ENCODE measurements at regions not wholly inside any gene's neighbourhood (a gene's known extent, or its start where the extent isn't known, plus 50 kb on each side); places are given as distances from the start of the nearest gene placed in this dataset.

DNA sequence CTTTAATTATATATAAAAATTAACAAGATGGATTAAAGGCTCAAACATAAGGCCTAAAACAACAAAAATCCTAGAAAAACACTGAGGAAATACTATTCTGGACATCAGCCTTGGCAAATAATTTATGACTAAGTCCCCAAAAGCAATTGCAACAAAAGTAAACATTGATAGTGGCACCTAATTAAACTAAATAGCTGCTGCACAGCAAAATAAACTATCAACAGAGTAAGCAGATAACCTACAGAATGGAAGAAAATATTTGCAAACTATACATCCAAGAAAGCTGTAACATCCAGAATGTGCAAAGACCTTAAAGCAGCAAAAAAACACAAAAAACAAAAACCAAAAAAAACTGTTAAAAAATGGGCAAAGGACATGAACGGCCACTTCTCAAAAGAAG, 384.0 kb upstream of the SEMA3D start:
- Mint-ChIP-seq H3K36me3 (ENCODE audit: insufficient read depth, unreplicated experiment) (no peaks in the 10 kb centered on the region), H3K4me1 (ENCODE audit: insufficient read depth, unreplicated experiment) (no peaks in the 10 kb centered on the region), H3K4me3 (ENCODE audit: unreplicated experiment) (no peak overlapping the region), H3K27me3 (ENCODE audit: insufficient read depth, unreplicated experiment) (peaks cover 63% of the 10 kb centered on the region), H3K27ac (ENCODE audit: low read depth, unreplicated experiment) (no peak overlapping the region), H3K9me3 (ENCODE audit: unreplicated experiment) (no peaks in the 10 kb centered on the region)
- intact Hi-C loops (cut with micrococcal nuclease) = no loop called here
- DNase-seq (ENCODE audit: unreplicated experiment) = no peak
- BruUV-seq (replicated peaks) = no TSS peak
- ChIA-PET CTCF (no interaction called here), POLR2A (no interaction called here)
- TF ChIP-seq, protein P1, sequence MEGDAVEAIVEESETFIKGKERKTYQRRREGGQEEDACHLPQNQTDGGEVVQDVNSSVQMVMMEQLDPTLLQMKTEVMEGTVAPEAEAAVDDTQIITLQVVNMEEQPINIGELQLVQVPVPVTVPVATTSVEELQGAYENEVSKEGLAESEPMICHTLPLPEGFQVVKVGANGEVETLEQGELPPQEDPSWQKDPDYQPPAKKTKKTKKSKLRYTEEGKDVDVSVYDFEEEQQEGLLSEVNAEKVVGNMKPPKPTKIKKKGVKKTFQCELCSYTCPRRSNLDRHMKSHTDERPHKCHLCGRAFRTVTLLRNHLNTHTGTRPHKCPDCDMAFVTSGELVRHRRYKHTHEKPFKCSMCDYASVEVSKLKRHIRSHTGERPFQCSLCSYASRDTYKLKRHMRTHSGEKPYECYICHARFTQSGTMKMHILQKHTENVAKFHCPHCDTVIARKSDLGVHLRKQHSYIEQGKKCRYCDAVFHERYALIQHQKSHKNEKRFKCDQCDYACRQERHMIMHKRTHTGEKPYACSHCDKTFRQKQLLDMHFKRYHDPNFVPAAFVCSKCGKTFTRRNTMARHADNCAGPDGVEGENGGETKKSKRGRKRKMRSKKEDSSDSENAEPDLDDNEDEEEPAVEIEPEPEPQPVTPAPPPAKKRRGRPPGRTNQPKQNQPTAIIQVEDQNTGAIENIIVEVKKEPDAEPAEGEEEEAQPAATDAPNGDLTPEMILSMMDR (IDR thresholded peaks at IDR 0.05; ENCODE audit: unreplicated experiment) = no peak

- H3K36me3 Mint-ChIP-seq (ENCODE audit: insufficient read depth, unreplicated experiment) = no peaks in the 10 kb centered on the region
- intact Hi-C loops (cut with micrococcal nuclease) = no loop called here
- TF ChIP-seq, protein P1 (IDR thresholded peaks at IDR 0.05; ENCODE audit: unreplicated experiment) = no peak
- no peaks in the 10 kb centered on the region for H3K9me3 Mint-ChIP-seq (ENCODE audit: unreplicated experiment)
- POLR2A ChIA-PET = no interaction called here
- no peak overlapping the region for H3K4me3 Mint-ChIP-seq (ENCODE audit: unreplicated experiment)
- BruUV-seq (replicated peaks) = no TSS peak
- no peaks in the 10 kb centered on the region for H3K4me1 Mint-ChIP-seq (ENCODE audit: insufficient read depth, unreplicated experiment)
- H3K27me3 Mint-ChIP-seq (ENCODE audit: insufficient read depth, unreplicated experiment) = peaks cover 55% of the 10 kb centered on the region
- H3K27ac Mint-ChIP-seq (ENCODE audit: low read depth, unreplicated experiment) = no peak overlapping the region
- DNase-seq (ENCODE audit: unreplicated experiment) = no peak
- CTCF ChIA-PET = interaction anchor here (1.0 to 1.5 kb wide), 2 partner anchors 12 to 181 kb away, joined by 3 read pairs; no protein-coding TSS in a partner anchor
Measured at GRCh38 chr7:85567983-85568382, 381.1 kb upstream of the SEMA3D start.

DNA sequence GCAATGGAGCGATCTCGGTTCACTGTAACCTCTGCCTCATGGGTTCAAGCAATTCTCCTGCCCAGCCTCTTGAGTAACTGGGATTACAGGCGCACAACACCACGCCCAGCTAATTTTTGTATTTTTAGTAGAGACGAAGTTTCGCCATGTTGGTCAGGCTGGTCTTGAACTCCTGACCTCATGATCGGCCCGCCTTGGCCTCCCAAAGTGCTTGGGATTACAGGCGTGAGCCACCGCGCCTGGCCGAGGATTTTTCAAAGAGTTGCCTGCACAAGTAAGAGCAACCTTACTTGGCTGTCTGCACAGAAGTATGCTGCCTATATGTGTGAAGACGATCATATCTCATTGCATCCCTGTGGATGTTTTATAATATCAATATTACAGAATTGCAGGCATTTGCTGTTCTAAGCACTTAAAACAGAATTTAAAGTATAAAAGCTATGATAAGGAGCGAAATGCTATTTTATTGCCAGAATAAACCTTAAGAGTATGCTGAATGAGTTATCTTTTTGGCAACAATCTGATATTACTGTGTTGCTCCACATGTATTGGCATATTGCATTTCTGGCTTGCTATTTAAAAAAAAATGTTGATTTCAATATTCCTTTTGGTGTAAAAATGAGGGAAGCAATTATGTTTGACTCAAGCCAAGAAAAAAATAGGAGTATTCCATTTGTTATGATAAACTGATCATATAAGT, 379.4 kb upstream of the SEMA3D start:
- H3K27me3 Mint-ChIP-seq (ENCODE audit: insufficient read depth, unreplicated experiment) = peaks cover 55% of the 10 kb centered on the region
- no peak for DNase-seq (ENCODE audit: unreplicated experiment)
- H3K27ac Mint-ChIP-seq (ENCODE audit: low read depth, unreplicated experiment) = no peak overlapping the region
- BruUV-seq (replicated peaks) = no TSS peak
- no peak overlapping the region for H3K4me3 Mint-ChIP-seq (ENCODE audit: unreplicated experiment)
- H3K4me1 Mint-ChIP-seq (ENCODE audit: insufficient read depth, unreplicated experiment) = no peaks in the 10 kb centered on the region
- no peaks in the 10 kb centered on the region for H3K36me3 Mint-ChIP-seq (ENCODE audit: insufficient read depth, unreplicated experiment)
- no peaks in the 10 kb centered on the region for H3K9me3 Mint-ChIP-seq (ENCODE audit: unreplicated experiment)
- ChIA-PET POLR2A (interaction anchor here (0.6 kb wide), 1 partner anchor 57 kb away, joined by 3 read pairs; no protein-coding TSS in a partner anchor), CTCF (no interaction called here)
- TF ChIP-seq, protein P1 (IDR thresholded peaks at IDR 0.05; ENCODE audit: unreplicated experiment) = no peak
- intact Hi-C loops (cut with micrococcal nuclease) = no loop called here

- BruUV-seq (replicated peaks) = no TSS peak
- no peak for DNase-seq (ENCODE audit: unreplicated experiment)
- TF ChIP-seq, protein P1 (IDR thresholded peaks at IDR 0.05; ENCODE audit: unreplicated experiment) = no peak
- Mint-ChIP-seq H3K4me1 (ENCODE audit: insufficient read depth, unreplicated experiment) (no peaks in the 10 kb centered on the region), H3K4me3 (ENCODE audit: unreplicated experiment) (no peak overlapping the region), H3K27me3 (ENCODE audit: insufficient read depth, unreplicated experiment) (peaks cover 55% of the 10 kb centered on the region), H3K9me3 (ENCODE audit: unreplicated experiment) (no peaks in the 10 kb centered on the region), H3K36me3 (ENCODE audit: insufficient read depth, unreplicated experiment) (no peaks in the 10 kb centered on the region), H3K27ac (ENCODE audit: low read depth, unreplicated experiment) (no peak overlapping the region)
- ChIA-PET POLR2A (no interaction called here), CTCF (interaction anchor here (3.2 kb wide), 1 partner anchor 11 kb away, joined by 9 read pairs; no protein-coding TSS in a partner anchor)
- intact Hi-C loops (cut with micrococcal nuclease) = no loop called here
Measured at GRCh38 chr7:85565276-85565675, 378.4 kb upstream of the SEMA3D start.

Measured in MCF 10A (cell line).